ENCODE measurements at regions not wholly inside any gene's neighbourhood (a gene's known extent, or its start where the extent isn't known, plus 50 kb on each side); places are given as distances from the start of the nearest gene placed in this dataset.

GRCh38 chr1:5743435-5744095, 248.7 kb downstream of the NPHP4 start:
- Histone ChIP-seq H3K27me3 (ENCODE audit: control insufficient read depth, insufficient read depth, low read length, poor library complexity, severe bottlenecking) (no peaks in the 10 kb centered on the region), H3K27ac (ENCODE audit: insufficient read depth, low read depth, low read length, poor library complexity, severe bottlenecking) (no peak overlapping the region), H3K4me1 (ENCODE audit: control insufficient read depth, insufficient read depth, low read length) (peaks cover 15% of the 10 kb centered on the region), H3K9me3 (ENCODE audit: control insufficient read depth, low read length) (no peaks in the 10 kb centered on the region), H3K4me3 (ENCODE audit: insufficient read depth, low read depth, low read length) (no peak overlapping the region), H3K36me3 (ENCODE audit: control insufficient read depth, insufficient read depth, low read length) (no peaks in the 10 kb centered on the region)
- WGBS, 2 experiments: 90 to 92% methylated on average over 13 of the region's 13 CpGs

GRCh38 chr1:5742801-5743200, 249.4 kb downstream of the NPHP4 start:
- Histone ChIP-seq H3K4me1 (ENCODE audit: control insufficient read depth, insufficient read depth, low read length) (peaks cover 15% of the 10 kb centered on the region), H3K27ac (ENCODE audit: insufficient read depth, low read depth, low read length, poor library complexity, severe bottlenecking) (no peak overlapping the region), H3K4me3 (ENCODE audit: insufficient read depth, low read depth, low read length) (no peak overlapping the region), H3K27me3 (ENCODE audit: control insufficient read depth, insufficient read depth, low read length, poor library complexity, severe bottlenecking) (no peaks in the 10 kb centered on the region), H3K9me3 (ENCODE audit: control insufficient read depth, low read length) (no peaks in the 10 kb centered on the region), H3K36me3 (ENCODE audit: control insufficient read depth, insufficient read depth, low read length) (no peaks in the 10 kb centered on the region)
- WGBS, 2 experiments: 88 to 89% methylated on average over 14 of the region's 14 CpGs

GRCh38 chr1:5742032-5742431, 250.2 kb downstream of the NPHP4 start:
- Histone ChIP-seq H3K36me3 (ENCODE audit: control insufficient read depth, insufficient read depth, low read length) (no peaks in the 10 kb centered on the region), H3K9me3 (ENCODE audit: control insufficient read depth, low read length) (no peaks in the 10 kb centered on the region), H3K4me1 (ENCODE audit: control insufficient read depth, insufficient read depth, low read length) (peaks cover 13% of the 10 kb centered on the region), H3K4me3 (ENCODE audit: insufficient read depth, low read depth, low read length) (no peak overlapping the region), H3K27me3 (ENCODE audit: control insufficient read depth, insufficient read depth, low read length, poor library complexity, severe bottlenecking) (no peaks in the 10 kb centered on the region), H3K27ac (ENCODE audit: insufficient read depth, low read depth, low read length, poor library complexity, severe bottlenecking) (no peak overlapping the region)
- WGBS, 2 experiments: 90% methylated on average over 9 of the region's 9 CpGs

- Histone ChIP-seq H3K4me1 (ENCODE audit: control insufficient read depth, insufficient read depth, low read length) (peaks cover 11% of the 10 kb centered on the region), H3K36me3 (ENCODE audit: control insufficient read depth, insufficient read depth, low read length) (no peaks in the 10 kb centered on the region), H3K4me3 (ENCODE audit: insufficient read depth, low read depth, low read length) (no peak overlapping the region), H3K27ac (ENCODE audit: insufficient read depth, low read depth, low read length, poor library complexity, severe bottlenecking) (no peak overlapping the region), H3K9me3 (ENCODE audit: control insufficient read depth, low read length) (no peaks in the 10 kb centered on the region), H3K27me3 (ENCODE audit: control insufficient read depth, insufficient read depth, low read length, poor library complexity, severe bottlenecking) (no peaks in the 10 kb centered on the region)
- 88 to 91% methylated on average over 21 of the region's 21 CpGs for WGBS, 2 experiments
Observed at GRCh38 chr1:5740865-5741860, 251.1 kb downstream of the NPHP4 start.

- WGBS, 2 experiments: 94 to 96% methylated on average over 7 of the region's 7 CpGs
- H3K36me3 ChIP-seq (ENCODE audit: control insufficient read depth, insufficient read depth, low read length): no peaks in the 10 kb centered on the region
- no peaks in the 10 kb centered on the region for H3K9me3 ChIP-seq (ENCODE audit: control insufficient read depth, low read length)
- H3K4me1 ChIP-seq (ENCODE audit: control insufficient read depth, insufficient read depth, low read length): peaks cover 11% of the 10 kb centered on the region
- H3K27ac ChIP-seq (ENCODE audit: insufficient read depth, low read depth, low read length, poor library complexity, severe bottlenecking): no peak overlapping the region
- H3K4me3 ChIP-seq (ENCODE audit: insufficient read depth, low read depth, low read length): no peak overlapping the region
- H3K27me3 ChIP-seq (ENCODE audit: control insufficient read depth, insufficient read depth, low read length, poor library complexity, severe bottlenecking): no peaks in the 10 kb centered on the region
Observed at GRCh38 chr1:5740450-5740849, 251.8 kb downstream of the NPHP4 start.

- H3K36me3 ChIP-seq (ENCODE audit: control insufficient read depth, insufficient read depth, low read length): no peaks in the 10 kb centered on the region
- no peaks in the 10 kb centered on the region for H3K27me3 ChIP-seq (ENCODE audit: control insufficient read depth, insufficient read depth, low read length, poor library complexity, severe bottlenecking)
- H3K27ac ChIP-seq (ENCODE audit: insufficient read depth, low read depth, low read length, poor library complexity, severe bottlenecking): no peak overlapping the region
- H3K4me3 ChIP-seq (ENCODE audit: insufficient read depth, low read depth, low read length): no peak overlapping the region
- H3K4me1 ChIP-seq (ENCODE audit: control insufficient read depth, insufficient read depth, low read length): peaks cover 4% of the 10 kb centered on the region
- H3K9me3 ChIP-seq (ENCODE audit: control insufficient read depth, low read length): no peaks in the 10 kb centered on the region
- WGBS, 2 experiments: 81 to 83% methylated on average over 6 of the region's 6 CpGs
Observed at GRCh38 chr1:5739561-5740078, 252.6 kb downstream of the NPHP4 start.

- Histone ChIP-seq H3K4me1 (ENCODE audit: control insufficient read depth, insufficient read depth, low read length) (no peaks in the 10 kb centered on the region), H3K36me3 (ENCODE audit: control insufficient read depth, insufficient read depth, low read length) (no peaks in the 10 kb centered on the region)
- 90% methylated on average over 8 of the region's 8 CpGs for WGBS, 2 experiments
Observed at GRCh38 chr1:5738911-5739462, 253.2 kb downstream of the NPHP4 start.

GRCh38 chr1:5737081-5737480, 255.1 kb downstream of the NPHP4 start:
- H3K9me3 ChIP-seq (ENCODE audit: control insufficient read depth, low read length): no peaks in the 10 kb centered on the region
- no peaks in the 10 kb centered on the region for H3K27me3 ChIP-seq (ENCODE audit: control insufficient read depth, insufficient read depth, low read length, poor library complexity, severe bottlenecking)
- H3K4me3 ChIP-seq (ENCODE audit: insufficient read depth, low read depth, low read length): no peak overlapping the region
- no peak overlapping the region for H3K27ac ChIP-seq (ENCODE audit: insufficient read depth, low read depth, low read length, poor library complexity, severe bottlenecking)
- no peaks in the 10 kb centered on the region for H3K36me3 ChIP-seq (ENCODE audit: control insufficient read depth, insufficient read depth, low read length)
- 79 to 81% methylated on average over 4 of the region's 4 CpGs for WGBS, 2 experiments
- no peaks in the 10 kb centered on the region for H3K4me1 ChIP-seq (ENCODE audit: control insufficient read depth, insufficient read depth, low read length)

More at GRCh38 chr1:5738911-5739462, 253.2 kb downstream of the NPHP4 start:
- Histone ChIP-seq H3K27ac (ENCODE audit: insufficient read depth, low read depth, low read length, poor library complexity, severe bottlenecking) (no peak overlapping the region), H3K9me3 (ENCODE audit: control insufficient read depth, low read length) (no peaks in the 10 kb centered on the region), H3K27me3 (ENCODE audit: control insufficient read depth, insufficient read depth, low read length, poor library complexity, severe bottlenecking) (no peaks in the 10 kb centered on the region), H3K4me3 (ENCODE audit: insufficient read depth, low read depth, low read length) (no peak overlapping the region)

- Histone ChIP-seq H3K27ac (ENCODE audit: insufficient read depth, low read depth, low read length, poor library complexity, severe bottlenecking) (no peak overlapping the region), H3K4me1 (ENCODE audit: control insufficient read depth, insufficient read depth, low read length) (no peaks in the 10 kb centered on the region), H3K4me3 (ENCODE audit: insufficient read depth, low read depth, low read length) (no peak overlapping the region), H3K36me3 (ENCODE audit: control insufficient read depth, insufficient read depth, low read length) (no peaks in the 10 kb centered on the region), H3K27me3 (ENCODE audit: control insufficient read depth, insufficient read depth, low read length, poor library complexity, severe bottlenecking) (no peaks in the 10 kb centered on the region), H3K9me3 (ENCODE audit: control insufficient read depth, low read length) (no peaks in the 10 kb centered on the region)
- WGBS, 2 experiments: 92 to 93% methylated on average over 8 of the region's 8 CpGs
Observed at GRCh38 chr1:5734996-5735395, 257.2 kb downstream of the NPHP4 start.

GRCh38 chr1:5734414-5734813, 257.8 kb downstream of the NPHP4 start:
- H3K36me3 ChIP-seq (ENCODE audit: control insufficient read depth, insufficient read depth, low read length): no peaks in the 10 kb centered on the region
- WGBS, 2 experiments: 90 to 94% methylated on average over 8 of the region's 8 CpGs
- no peaks in the 10 kb centered on the region for H3K9me3 ChIP-seq (ENCODE audit: control insufficient read depth, low read length)
- no peak overlapping the region for H3K4me3 ChIP-seq (ENCODE audit: insufficient read depth, low read depth, low read length)
- no peak overlapping the region for H3K27ac ChIP-seq (ENCODE audit: insufficient read depth, low read depth, low read length, poor library complexity, severe bottlenecking)
- no peaks in the 10 kb centered on the region for H3K27me3 ChIP-seq (ENCODE audit: control insufficient read depth, insufficient read depth, low read length, poor library complexity, severe bottlenecking)
- H3K4me1 ChIP-seq (ENCODE audit: control insufficient read depth, insufficient read depth, low read length): no peaks in the 10 kb centered on the region

All from ectodermal cell (in vitro differentiated cells).